Lung microvascular endothelial cell (primary cell): ENCODE measurements at regions not wholly inside any gene's neighbourhood (a gene's known extent, or its start where the extent isn't known, plus 50 kb on each side); places are given as distances from the start of the nearest gene placed in this dataset.

Experiments used
- DNase-seq, 2 donors: peaks; one replicate each; pipeline versions ENCODE4 v3.0.0 to v3.0.0-alpha.2; 2010; ENCODE audit warnings: low read depth in 2 of 2

DNA sequence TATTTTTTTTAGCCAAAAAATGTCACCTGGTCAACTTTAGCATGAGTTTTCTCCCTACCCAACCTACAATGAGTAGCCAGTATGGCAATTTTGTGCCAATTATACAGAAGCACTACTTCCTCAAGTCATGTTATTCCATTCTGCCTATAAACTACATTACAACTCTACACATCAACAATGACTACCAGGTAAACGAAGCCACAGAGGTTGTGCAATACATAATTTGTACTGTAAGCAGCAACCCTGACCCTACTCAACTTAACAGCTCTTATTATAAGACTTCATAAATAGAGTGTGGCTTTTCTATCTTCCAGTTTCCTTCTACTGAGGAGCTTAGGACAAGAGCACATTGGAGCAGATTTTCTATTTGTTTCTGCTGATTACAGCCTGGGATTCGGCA lies 160.5 kb downstream of the HS3ST1 start:
- DNase-seq = no peak

DNA sequence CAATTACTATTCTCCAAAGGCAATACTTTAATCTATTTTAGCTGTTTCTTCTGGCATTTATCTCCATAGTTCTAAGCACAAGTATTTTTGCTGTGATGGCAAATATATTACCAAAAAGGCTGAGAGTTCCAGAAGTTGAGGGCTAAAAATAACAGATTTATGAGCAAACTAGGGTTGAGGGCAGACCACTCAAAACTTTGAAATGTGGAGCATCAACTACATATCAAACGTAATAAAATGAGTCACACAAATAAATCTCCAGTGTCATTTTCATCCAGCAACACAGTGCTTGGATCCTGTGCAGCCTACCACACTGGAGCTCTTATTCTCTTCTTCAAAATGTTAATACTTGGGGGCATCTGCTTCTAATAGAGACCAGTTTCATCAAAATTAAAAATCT lies 163.9 kb downstream of the HS3ST1 start:
- DNase-seq = no peak

DNA sequence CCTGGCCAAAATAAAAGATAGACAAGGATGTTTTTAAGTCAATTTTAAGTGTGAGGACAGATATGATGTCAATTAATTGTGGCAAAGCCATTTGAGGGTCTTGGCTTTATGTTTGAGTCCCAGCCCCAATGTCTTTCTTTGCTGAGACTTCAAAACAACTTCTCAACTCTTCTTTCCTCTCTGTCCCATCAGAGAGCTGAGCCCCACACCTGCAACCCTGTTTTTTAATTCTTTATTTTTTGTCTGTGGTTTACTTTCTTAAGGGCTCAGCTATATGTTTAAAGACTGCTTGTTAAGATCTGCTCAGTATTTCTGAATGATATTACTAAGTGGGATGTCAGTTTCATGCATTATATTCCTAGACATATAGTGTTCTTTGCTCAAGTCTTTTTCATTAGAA lies 164.3 kb downstream of the HS3ST1 start:
- no peak for DNase-seq

DNA sequence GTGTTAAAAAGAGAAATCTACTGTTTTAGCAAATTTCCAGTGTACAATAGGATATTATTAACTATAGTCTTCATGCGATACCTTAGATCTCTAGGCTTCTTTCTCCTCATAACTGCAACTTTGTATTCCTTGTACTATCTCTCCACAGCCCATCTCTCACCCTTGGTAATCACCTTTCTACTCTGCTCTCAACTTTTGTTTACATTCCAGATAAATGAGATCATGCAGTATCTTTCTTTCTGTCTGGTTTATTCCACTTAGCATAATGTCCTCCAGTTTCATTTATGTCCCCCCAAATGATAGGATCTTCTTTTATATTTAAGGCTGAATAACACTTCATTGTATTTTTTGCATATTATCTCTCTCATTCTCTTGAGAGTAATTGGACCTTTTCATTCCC lies 165.5 kb downstream of the HS3ST1 start:
- DNase-seq = no peak

DNA sequence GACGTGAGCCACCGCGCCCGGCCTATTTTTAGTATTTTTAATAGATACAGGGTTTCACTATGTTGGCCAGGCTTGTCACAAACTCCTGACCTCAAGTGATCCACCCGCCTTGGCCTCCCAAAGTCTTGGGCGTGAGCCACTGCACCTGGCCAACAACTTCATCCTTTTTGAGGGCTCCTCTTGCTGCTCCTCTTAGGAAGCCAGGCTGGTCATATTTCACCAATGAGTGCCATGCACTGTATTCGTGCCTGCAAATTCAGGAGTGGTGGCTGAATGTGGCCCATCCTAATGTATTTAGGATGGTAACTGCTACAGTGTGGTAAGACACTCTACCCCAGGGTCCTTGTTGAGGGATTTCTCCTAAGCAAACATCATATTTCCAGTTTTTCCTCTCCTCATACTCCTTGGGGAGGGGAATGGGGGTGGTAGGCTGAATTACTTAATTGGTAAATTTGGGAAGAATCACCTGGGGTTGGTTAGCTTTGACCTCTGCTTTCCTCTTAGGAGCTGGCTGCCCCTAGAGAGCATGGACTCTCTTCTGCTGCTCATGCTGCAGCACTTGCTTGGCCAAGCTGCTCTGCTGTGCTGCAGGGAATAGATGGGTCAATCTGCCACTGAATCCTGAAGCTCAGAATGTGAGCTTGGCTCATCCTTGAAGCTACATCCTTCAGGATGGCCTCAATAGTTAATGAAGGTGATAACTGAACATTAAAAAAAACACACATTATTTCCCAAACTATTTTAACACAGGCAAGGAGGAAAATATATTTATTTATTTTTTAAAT lies 167.4 kb downstream of the HS3ST1 start:
- DNase-seq = no peak

DNA sequence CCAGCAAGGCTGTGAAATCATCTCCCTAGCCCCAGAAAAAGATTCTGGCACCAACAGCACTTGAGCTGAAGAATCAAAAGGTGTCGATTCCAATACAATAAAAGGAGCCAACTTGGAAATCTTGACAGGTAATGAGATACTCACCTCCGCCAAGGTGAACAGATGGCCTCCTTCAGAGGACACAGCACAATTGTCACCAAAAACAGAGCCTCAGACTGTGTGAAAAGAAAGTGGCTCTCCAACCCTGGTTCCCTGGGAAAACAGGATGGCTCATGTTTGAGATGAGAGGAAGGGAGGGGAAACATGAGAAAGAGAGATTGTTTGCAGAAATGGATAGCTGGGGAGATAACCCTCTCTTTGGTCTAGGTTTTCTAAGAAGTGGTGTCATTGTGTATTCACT lies 168.9 kb downstream of the HS3ST1 start:
- DNase-seq = no peak

DNA sequence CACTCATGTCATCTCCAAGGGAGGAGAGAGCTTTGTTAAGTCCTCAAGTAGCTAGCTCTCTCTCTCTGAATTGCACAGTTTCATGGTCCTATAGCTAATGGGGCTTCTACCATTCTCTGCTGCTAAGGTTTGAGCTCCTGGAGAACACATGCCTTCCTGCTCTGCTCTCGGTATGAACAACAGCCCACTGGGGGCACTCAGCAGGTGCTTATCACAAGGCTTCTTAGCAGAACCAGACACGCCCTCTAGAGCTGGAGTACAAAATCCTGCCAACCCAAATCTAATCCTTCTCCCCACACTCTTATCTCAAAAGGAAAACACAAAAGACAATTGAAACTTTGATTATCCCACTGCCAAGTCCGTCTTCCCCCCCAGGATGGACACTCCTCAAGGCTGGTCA lies 176.5 kb downstream of the HS3ST1 start:
- no peak for DNase-seq

DNA sequence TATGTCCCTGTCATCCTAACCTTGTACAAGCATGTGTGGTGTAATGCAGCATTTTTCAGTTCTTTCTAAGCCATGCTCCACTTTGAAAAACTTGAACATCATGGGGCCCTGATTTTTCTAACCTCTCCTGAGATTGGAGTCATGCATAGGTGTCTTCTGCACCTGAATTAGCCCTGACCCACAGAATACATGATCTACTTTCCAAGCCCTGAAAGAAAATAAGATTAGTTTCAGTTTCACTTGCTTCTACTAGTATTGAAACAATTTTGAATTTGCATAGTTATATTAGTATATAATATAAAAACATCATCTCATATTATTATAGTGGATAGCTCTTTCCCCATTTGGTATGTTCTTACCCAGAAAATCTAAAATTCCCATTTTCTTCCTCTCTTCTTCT lies 178.2 kb downstream of the HS3ST1 start:
- DNase-seq = no peak

DNA sequence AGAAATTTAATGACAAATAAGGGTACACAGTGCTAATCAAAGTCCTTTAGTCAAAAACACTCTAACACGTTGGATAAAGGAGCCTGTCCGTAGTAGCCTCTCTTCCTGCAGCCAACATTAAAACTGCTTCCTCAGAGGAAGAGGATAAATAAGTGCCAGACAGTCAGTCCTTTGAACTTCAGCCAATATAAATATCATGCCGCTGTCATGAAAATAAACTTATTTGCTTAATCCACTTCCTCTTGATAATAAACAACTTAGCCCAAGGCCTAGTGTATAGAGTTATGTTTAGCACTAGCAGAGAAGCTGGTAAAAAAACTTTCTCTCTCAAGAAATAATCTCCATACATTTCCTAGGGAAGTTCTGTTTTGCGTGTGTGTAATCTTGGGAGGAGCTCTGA lies 196.7 kb downstream of the HS3ST1 start:
- DNase-seq = peak in 1 of 2 donors; percentile 19

DNA sequence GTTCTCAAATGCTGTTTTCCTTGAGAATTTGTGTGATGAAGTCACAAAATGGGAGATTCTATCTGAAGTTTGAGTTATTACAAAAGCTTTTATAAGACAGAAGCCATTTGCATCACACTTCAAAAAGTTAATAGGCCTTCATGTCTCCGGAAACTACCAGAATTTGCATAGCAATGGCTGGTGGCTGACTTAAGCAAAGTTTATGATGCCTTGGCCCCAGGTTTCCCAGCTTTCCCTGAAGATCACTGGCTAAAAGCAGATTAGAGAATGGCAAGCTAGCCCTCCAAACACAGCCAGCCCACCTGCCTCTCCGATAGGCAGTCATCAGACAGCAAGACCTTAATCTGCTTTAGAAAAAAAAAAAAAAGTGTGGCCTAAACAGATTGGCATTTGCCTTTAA lies 197.8 kb downstream of the HS3ST1 start:
- DNase-seq = no peak

DNA sequence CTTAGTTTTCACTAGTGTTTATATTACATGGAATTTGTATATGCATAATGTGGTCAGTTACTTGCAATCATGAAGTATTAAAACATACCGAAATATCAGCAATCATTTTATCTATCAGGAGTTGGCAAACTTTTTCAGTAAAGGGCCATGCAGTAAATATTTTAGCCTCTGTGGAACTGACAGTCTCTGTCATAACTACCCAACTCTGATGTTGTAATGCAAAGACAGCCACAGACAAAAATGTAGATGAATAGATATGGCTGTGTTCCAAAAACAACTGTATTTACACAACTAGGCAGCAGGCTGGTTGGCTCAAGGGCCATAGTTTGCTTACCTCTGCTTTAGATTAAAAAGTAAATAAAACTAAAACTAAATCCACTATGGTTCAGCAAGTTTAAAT lies 200.2 kb downstream of the HS3ST1 start:
- peak in 1 of 2 donors; percentile 9 for DNase-seq

DNA sequence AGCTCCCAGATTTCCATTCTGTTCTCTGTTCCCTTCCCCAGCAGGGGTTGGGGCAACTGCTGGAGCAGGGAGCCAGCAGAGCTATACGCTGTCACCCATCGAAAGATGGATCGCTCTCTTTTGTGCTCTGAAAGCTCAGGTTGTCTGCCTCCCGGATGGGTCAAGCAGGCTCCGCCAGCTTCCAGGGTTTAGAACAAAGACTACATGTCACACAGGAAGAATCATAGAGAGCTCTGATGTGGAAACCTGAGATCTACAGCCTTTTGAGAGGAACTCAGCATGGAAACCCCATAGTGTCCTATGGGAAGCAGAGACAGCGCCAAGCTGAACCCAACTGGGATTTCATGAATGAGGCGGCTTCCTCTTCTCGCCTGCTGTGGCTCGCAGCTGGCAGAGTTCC lies 205.4 kb downstream of the HS3ST1 start:
- DNase-seq = no peak

DNA sequence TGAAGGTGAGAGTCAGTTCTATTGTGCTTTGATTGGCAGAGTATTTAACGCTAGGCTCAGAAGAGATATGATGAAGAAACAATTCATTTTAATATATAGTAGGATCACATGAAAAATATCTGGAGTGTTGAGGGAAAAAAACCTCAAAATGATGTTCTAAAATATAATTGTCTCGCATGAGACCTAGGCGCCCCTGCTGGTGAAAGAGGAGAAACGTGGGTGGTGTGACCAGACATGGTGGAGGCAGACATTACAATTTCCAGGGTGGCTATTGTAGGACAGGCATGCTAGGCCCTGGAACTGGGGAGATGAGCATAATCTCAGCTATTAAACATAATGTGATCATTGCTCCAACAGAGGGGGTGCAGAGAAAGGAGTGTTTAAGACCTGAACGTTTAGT lies 210.0 kb downstream of the HS3ST1 start:
- DNase-seq = no peak

DNA sequence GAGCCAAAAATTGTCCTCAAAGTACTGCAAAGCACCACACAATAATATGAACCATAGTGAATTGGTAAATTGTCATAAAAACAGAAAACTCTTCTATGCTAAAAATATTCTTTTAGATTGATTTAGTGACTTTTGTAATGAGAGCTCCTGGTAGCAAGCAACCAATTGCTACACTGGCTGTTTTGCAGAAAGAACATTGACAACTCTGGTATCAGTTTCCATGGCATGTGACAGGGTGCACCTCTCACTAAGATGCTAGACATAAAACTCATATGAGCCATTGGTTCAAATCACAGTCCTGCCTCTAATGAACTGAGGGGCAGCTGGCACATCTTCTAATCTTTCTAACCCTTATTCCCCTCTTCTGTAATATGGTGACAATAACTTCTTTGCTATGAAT lies 212.2 kb downstream of the HS3ST1 start:
- no peak for DNase-seq

DNA sequence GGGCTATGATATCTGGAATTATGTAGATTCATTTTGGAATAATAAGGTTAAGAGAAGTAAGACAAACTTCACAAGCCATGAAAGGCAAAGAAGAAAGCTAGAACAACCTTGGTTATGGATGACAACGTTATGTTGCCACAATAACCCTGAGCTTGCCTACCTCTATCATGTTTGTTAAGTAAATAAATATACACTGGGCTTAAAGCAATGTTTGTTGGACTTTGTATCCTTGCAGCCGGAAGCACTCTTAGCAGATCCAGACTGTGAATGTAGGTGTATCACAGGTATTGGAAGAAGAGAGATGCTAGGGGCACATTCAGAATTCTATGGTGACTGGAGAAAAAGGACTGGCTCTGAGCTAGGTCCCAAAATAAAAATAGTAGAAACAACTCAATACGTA lies 214.4 kb downstream of the HS3ST1 start:
- no peak for DNase-seq

DNA sequence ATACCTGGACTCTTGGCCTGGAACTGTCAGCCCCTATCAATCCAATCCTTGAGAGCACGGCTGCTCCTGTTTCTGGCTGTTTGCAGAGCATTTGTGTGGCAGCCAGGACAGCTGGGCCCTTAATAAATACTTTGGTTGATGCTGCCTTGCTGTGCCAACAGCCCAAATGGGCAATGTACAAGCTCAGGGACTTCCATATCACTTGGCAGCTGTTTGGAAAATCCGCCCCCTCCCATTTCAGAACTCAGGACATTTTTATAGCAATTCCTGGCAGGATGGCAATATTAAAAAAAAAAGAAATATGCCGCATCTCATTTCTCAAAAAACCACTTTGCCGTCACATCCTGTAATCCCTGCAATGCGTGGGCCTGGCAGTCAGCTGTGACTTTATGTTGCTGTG lies 218.9 kb downstream of the HS3ST1 start:
- no peak for DNase-seq

DNA sequence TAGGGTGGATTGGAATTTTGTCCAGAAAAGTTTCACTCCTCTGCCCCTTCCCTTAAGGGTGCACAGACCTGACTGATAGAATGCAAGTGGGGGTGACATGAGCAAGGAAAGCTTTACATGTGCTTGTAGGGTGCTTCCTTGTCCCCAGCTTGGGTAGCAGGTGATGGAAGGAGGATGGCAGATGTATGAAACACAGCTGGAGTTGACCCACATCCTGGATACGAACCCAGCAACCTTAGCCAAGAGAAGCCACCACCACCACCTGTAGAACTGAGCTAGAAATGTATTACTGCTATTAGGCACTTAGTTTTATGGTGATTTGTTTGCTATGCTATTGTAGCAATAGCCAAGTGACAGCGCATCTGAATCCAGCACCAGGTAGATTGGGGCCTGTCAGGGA lies 227.4 kb downstream of the HS3ST1 start:
- no peak for DNase-seq

DNA sequence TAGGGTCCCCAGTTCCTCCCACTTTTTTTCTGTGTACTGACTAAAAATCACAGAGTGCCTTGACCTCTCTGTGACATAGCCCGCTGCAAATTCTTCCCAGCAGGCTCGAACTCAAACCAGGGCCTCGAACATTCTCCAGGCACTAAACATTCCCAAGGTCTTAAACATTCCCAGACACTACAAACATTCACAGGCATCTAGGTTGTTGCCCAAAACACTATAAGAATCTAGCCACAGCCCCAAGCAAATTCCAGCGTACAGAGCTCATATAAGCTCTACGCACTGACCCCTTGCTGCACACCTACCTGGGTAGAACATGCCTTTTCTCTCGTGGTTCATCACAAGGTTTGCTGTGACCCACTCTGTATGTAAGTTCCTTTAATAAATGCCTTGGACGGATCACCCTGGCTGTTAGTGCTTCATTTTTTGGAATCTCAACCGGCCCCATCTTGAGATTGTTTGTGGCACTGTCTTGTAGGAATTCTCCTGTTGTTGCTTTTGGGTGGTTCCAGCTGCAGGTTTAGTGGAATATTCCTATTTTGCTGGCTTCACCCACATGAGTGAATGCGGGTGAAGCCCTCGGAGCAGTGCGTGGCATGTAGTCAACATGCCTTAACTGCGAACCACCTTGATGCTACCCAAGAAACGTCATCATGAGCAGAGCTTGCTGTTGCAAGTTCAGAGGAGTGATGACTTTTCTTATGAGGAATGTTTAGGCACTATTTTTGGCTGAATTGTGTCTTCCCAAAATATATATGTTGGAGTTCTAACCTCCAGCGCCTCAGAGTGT lies 230.0 kb downstream of the HS3ST1 start:
- DNase-seq = no peak

DNA sequence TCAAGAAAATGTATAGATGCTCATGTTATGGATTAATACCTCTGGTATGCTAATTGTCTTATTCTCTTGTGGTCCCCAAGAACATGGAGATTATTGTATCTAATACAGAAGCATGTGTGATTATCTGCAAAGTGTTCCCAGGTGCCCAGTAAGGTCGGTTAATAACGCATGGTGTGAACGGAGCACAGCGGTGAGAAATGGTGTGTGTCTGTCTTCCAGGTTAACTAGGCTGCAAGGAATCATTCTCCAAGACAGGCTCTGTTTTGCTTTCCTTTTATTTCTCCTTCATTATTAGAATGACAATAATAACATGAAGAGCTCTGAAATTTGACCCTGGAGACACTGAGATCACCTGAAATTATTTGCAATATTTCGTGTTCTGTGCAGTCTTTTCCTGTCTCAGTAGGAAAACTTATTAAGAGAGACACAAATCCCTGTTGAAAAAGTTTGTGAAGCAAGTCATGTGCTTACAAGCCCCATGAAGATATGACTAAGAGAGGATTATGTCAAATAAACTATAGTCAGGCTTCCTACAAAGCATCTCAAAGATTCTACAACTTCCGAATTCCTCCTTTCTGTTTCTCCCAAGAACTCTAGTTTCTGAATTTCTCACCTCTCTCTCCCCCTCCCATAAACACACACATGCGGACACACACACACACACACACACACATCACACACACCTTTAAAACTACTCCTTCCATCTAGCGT lies 230.9 kb downstream of the HS3ST1 start:
- DNase-seq = no peak

DNA sequence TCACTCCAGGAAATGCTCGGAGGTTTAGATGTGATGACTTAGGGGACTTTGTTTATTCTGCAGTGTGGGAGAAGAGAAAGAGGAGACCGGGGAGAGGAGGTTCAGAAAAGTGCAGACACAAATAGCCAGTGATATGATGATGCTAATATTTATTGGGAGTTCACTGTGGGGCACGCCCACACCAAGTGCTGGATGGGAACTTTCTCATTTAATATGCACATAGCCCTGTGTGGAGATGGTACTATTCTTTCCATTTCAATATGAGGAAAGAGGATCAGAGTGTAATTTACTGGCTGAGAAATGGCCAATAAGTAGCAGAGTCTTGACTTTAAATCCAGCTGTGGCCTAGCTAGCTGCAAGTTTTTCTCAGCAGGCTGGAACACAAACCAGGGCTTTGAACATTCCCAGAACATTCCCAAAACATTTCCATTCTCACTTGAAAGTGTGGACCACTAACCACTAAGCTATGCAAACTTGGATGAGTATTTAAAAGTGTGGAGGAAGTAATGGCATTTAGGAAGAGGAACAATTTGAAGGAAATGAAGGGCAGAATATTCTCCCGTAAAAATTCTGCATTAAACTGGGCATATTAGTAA lies 231.7 kb downstream of the HS3ST1 start:
- no peak for DNase-seq

DNA sequence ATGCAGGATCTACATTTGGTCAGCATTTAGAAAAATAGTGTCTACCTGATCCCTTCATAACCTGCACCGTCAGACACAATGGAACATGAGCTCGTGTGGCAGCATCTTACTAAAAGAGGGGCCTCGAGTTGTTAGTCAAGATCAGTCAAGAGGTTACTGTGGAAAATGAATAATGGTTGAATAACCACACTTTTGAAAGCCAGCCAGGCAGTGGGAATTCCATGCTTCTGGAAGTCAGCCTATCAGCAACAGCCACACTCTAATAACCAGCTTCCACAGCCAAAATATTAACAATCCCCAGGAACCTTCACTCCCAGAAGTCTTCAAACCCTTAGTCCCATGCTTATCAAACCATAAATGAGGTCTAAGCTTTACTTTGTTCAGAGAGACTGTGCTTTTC lies 234.3 kb downstream of the HS3ST1 start:
- no peak for DNase-seq

DNA sequence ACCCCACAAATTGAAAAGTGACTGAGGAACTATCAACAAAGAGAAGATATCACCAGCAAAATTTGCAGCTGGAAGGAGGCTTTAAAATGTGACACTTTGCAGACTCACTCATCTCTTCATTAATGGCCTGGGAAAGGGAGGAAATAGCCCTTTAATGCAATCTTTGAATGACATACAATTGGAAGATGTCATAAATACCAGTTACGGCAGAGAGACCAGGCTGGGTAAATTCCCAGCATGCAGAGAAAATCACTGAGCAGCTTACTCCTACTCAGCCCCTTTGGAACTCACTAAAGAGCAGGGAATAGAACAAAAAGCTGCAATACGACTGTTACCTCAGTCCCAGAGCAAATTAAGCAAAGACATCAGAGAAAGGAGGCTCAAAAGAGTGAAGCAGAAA lies 238.9 kb downstream of the HS3ST1 start:
- DNase-seq = no peak
